ENCODE measurements at regions not wholly inside any gene's neighbourhood (a gene's known extent, or its start where the extent isn't known, plus 50 kb on each side); places are given as distances from the start of the nearest gene placed in this dataset.

GRCh38 chr6:109292420-109292819, 89.8 kb downstream of the CD164 start:
- TF ChIP-seq POLR2A (IDR thresholded peaks at IDR 0.05; ENCODE audit: low read length) = no peak
- TF ChIP-seq GATA1 (IDR thresholded peaks at IDR 0.05; ENCODE audit: low read depth, low read length) = no peak
